Uterus (tissue), 3 donors: ENCODE measurements at regions not wholly inside any gene's neighbourhood (a gene's known extent, or its start where the extent isn't known, plus 50 kb on each side); places are given as distances from the start of the nearest gene placed in this dataset.

ENCODE experiments used
- DNase-seq, 2 donors: peaks; one replicate each; pipeline ENCODE4 v3.0.0-alpha.2; 2019 to 2020
- H3K27ac ChIP-seq, 2 donors: fragments of 200-600 bp; sonication (generic); 1 replicate in 1 of 2; 2 replicates in 1 of 2; pipeline ENCODE4 v1.5.1; 2016 to 2018
- H3K27me3 ChIP-seq, 2 donors: fragments of 200-600 bp; sonication (generic); one replicate each; pipeline ENCODE4 v1.5.1; 2018 to 2019; ENCODE audit warnings: control low read depth in 1 of 2
- H3K36me3 ChIP-seq, 2 donors: fragments of 200-600 bp; sonication (generic); one replicate each; pipeline ENCODE4 v1.5.1; 2019; ENCODE audit warnings: control low read depth in 1 of 2
- H3K4me1 ChIP-seq, 2 donors: fragments of 200-600 bp; sonication (generic); one replicate each; pipeline ENCODE4 v1.5.1; 2018 to 2019; ENCODE audit warnings: control low read depth in 1 of 2
- H3K4me3 ChIP-seq, 2 donors: fragments of 200-600 bp; sonication (generic); 1 replicate in 1 of 2; 2 replicates in 1 of 2; pipeline ENCODE4 v1.5.1; 2018 to 2019; ENCODE audit warnings: mild to moderate bottlenecking in 1 of 2
- H3K9me3 ChIP-seq, 2 donors: fragments of 200-600 bp; sonication (generic); one replicate each; pipeline ENCODE4 v1.5.1; 2019; ENCODE audit warnings: control low read depth in 1 of 2
- CTCF ChIP-seq, 4 experiments: fragments of 200-600 bp in 2 of 4; fragments of 450-650 bp in 2 of 4; sonication (generic) in 2 of 4; IDR thresholded peaks; one replicate each; pipeline ENCODE4 v1.5.1; 2016 to 2019; ENCODE audit warnings: antibody characterized with exemption in 4 of 4, mild to moderate bottlenecking in 2 of 4, moderate library complexity in 1 of 4
- POLR2A ChIP-seq, 2 donors: fragments of 450-650 bp; IDR thresholded peaks; one replicate each; pipeline ENCODE4 v1.6.1; 2016; ENCODE audit warnings: antibody characterized with exemption in 2 of 2, mild to moderate bottlenecking in 1 of 2, moderate library complexity in 1 of 2
- intact Hi-C: fragments of 100-400 bp; cut with DNase I; formaldehyde crosslinking; loops from one replicate; pipeline ENCODE4 v1.15.1; 2023; ENCODE audit warnings: low total_unique reads
- donor health status: DM: yes; HTN: yes; CAD: no.

DNA sequence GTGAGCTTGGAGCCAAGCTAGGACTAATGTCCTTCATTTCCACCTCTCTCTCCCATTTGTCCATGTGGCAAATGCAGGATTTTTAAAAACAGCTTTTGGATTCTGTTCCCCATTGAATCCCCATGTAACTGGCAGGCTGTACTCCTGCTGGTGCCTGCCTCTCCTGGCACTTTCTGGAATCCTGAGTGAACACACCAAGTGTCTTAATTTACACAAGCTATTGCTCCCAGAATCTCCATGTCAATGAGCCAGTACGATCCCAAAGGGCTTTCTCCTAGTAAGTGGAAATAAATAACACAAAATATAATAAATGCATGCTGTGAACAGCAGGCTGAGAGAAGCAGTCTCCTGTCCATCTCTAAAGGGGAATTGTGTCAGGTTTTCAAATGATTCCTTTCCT lies 88.4 kb upstream of the WWC1 start:
- H3K27me3 ChIP-seq = no peaks in the 10 kb centered on the region
- intact Hi-C loops = no loop called here
- no peak overlapping the region for H3K27ac ChIP-seq
- no peak overlapping the region for H3K4me3 ChIP-seq
- no peak for DNase-seq
- no peak for TF ChIP-seq POLR2A (IDR thresholded peaks at IDR 0.05)
- no peak for TF ChIP-seq CTCF (IDR thresholded peaks at IDR 0.05)
- H3K9me3 ChIP-seq = no peaks in the 10 kb centered on the region
- no peaks in the 10 kb centered on the region for H3K36me3 ChIP-seq
- H3K4me1 ChIP-seq = no peaks in the 10 kb centered on the region

DNA sequence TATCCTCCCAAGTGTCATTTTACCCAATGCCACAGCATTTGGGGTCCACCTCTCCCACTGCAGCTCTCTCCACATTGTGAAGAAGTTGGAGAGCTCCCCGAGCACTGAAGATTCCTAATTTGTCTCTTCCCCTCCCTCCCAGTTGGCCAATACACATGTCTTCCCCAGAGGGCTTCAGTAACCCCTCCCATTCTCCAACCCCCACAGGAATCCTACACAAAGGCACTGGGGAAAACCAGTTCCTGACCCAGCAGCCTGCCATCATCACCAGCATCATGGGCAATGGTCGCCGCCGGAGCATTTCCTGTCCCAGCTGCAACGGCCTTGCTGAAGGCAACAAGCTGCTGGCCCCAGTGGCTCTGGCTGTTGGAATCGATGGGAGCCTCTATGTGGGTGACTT lies 87.3 kb upstream of the WWC1 start:
- H3K27ac ChIP-seq = no peak overlapping the region
- H3K4me1 ChIP-seq = no peaks in the 10 kb centered on the region
- TF ChIP-seq CTCF (IDR thresholded peaks at IDR 0.05) = no peak
- no peak for TF ChIP-seq POLR2A (IDR thresholded peaks at IDR 0.05)
- no peak overlapping the region for H3K4me3 ChIP-seq
- intact Hi-C loops = no loop called here
- H3K27me3 ChIP-seq = no peaks in the 10 kb centered on the region
- no peaks in the 10 kb centered on the region for H3K9me3 ChIP-seq
- no peaks in the 10 kb centered on the region for H3K36me3 ChIP-seq
- no peak for DNase-seq

DNA sequence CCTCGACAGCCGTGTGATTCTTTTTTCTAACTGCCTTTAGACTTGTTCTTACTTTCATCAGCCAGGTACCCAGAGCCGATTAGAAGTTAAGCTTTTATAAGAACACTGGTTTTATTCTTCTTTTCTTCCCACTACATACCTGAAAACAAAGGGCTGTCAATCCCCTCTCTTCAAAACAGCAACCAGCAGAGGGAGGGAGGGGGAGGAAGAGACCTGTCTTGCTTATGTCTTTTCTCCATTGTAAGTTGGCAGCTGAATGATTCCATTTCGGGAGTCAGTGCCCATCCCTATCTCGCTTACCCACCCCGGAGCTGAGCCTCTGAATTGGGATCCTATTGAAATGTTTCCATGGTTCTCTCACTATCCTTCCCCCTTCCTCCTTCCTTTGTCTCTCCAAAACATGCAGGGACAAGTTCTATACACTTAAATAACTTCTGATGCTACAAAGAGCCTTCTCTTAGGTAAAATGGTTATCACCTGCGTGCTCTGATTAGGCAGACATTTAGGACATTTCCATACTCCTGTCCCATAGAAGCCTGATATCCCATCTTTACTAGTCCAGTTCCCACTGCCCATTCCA lies 83.9 kb upstream of the WWC1 start:
- intact Hi-C loops = no loop called here

GRCh38 chr5:168209244-168209995 lies 82.0 kb upstream of the WWC1 start:
- intact Hi-C loops = no loop called here
- H3K27ac ChIP-seq = no peak overlapping the region
- no peaks in the 10 kb centered on the region for H3K36me3 ChIP-seq
- TF ChIP-seq CTCF (IDR thresholded peaks at IDR 0.05) = no peak
- no peak for DNase-seq
- no peaks in the 10 kb centered on the region for H3K9me3 ChIP-seq
- no peaks in the 10 kb centered on the region for H3K4me1 ChIP-seq
- H3K27me3 ChIP-seq = no peaks in the 10 kb centered on the region
- H3K4me3 ChIP-seq = no peak overlapping the region

More for the DNA sequence above, 83.9 kb upstream of the WWC1 start:
- H3K4me1 ChIP-seq = no peaks in the 10 kb centered on the region
- H3K27ac ChIP-seq = no peak overlapping the region
- H3K4me3 ChIP-seq = no peak overlapping the region
- no peak for DNase-seq
- TF ChIP-seq POLR2A (IDR thresholded peaks at IDR 0.05) (no peak), CTCF (IDR thresholded peaks at IDR 0.05) (no peak)
- no peaks in the 10 kb centered on the region for H3K9me3 ChIP-seq
- no peaks in the 10 kb centered on the region for H3K36me3 ChIP-seq
- H3K27me3 ChIP-seq = no peaks in the 10 kb centered on the region

DNA sequence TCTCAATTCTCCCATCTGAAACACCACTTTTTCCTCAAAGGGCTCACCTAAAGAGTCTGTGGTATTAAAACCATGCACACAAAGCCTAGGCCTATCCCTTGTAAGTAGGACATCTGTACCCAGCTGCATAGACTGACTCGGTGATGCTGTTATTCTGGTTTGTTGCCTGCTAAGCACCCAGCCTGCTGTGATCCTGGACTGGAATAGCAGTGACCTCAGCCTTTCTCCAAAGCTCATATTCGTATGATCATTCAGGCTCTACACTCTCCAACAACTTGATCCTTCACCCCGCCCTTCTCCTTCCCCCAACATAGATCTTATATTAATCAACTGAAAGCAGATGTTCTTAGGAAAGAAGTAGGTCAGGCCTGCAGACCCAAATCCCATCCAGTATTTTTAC lies 81.4 kb upstream of the WWC1 start:
- no peaks in the 10 kb centered on the region for H3K36me3 ChIP-seq
- no peaks in the 10 kb centered on the region for H3K9me3 ChIP-seq
- no peak overlapping the region for H3K4me3 ChIP-seq
- H3K4me1 ChIP-seq = no peaks in the 10 kb centered on the region
- intact Hi-C loops = no loop called here
- H3K27ac ChIP-seq = no peak overlapping the region
- H3K27me3 ChIP-seq = no peaks in the 10 kb centered on the region
- TF ChIP-seq CTCF (IDR thresholded peaks at IDR 0.05) (no peak), POLR2A (IDR thresholded peaks at IDR 0.05) (no peak)
- no peak for DNase-seq
